ENCODE measurements at regions not wholly inside any gene's neighbourhood (a gene's known extent, or its start where the extent isn't known, plus 50 kb on each side); places are given as distances from the start of the nearest gene placed in this dataset.
"Not testable (repeated sequence)": the region's sequence is repeated elsewhere in the genome, so short reads cannot be mapped to it uniquely, and the experiment has no call there.

DNA sequence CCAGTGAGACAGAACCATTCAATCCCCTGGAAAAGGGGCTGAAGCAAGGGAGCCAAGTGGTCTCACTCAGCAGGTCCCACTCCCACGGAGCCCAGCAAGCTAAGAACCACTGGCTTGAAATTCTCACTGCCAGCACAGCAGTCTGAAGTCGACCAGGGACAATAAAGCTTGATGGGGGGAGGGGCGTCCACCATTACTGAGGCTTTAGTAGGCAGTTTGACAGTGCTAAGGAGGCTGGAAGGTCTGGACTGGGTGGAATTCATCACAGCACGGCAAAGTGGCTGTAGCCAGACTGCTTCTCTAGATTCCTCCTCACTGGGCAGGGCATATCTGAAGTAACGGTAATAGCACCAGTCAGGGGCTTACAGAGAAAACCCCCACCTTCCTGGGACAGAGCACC, 105.4 kb upstream of the GORAB start:
- Histone ChIP-seq H3K4me2 (ENCODE audit: low read length) (no peak overlapping the region), H3K4me1 (ENCODE audit: low read length) (no peaks in the 10 kb centered on the region), H3K9me3 (ENCODE audit: insufficient read depth, low read length) (no peaks in the 10 kb centered on the region), H4K20me1 (ENCODE audit: insufficient read depth, low read length) (no peaks in the 10 kb centered on the region), H3K4me3 (ENCODE audit: low read length) (no peak overlapping the region), H3K36me3 (replicated peaks; ENCODE audit: low read depth, low read length) (no peaks in the 10 kb centered on the region), H3K79me2 (ENCODE audit: low read length) (no peaks in the 10 kb centered on the region), H3K27ac (ENCODE audit: low read length) (no peak overlapping the region), H2AFZ (ENCODE audit: low read depth, low read length) (no peak overlapping the region), H3K9ac (ENCODE audit: low read length) (no peak overlapping the region), H3K27me3 (ENCODE audit: low read depth, low read length) (no peaks in the 10 kb centered on the region)
- TF ChIP-seq, protein P1, sequence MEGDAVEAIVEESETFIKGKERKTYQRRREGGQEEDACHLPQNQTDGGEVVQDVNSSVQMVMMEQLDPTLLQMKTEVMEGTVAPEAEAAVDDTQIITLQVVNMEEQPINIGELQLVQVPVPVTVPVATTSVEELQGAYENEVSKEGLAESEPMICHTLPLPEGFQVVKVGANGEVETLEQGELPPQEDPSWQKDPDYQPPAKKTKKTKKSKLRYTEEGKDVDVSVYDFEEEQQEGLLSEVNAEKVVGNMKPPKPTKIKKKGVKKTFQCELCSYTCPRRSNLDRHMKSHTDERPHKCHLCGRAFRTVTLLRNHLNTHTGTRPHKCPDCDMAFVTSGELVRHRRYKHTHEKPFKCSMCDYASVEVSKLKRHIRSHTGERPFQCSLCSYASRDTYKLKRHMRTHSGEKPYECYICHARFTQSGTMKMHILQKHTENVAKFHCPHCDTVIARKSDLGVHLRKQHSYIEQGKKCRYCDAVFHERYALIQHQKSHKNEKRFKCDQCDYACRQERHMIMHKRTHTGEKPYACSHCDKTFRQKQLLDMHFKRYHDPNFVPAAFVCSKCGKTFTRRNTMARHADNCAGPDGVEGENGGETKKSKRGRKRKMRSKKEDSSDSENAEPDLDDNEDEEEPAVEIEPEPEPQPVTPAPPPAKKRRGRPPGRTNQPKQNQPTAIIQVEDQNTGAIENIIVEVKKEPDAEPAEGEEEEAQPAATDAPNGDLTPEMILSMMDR (IDR thresholded peaks at IDR 0.05; ENCODE audit: low read depth, low read length) = no peak
- TF ChIP-seq EZH2phosphoT487 (IDR thresholded peaks at IDR 0.05; ENCODE audit: low read depth) = no peak

DNA sequence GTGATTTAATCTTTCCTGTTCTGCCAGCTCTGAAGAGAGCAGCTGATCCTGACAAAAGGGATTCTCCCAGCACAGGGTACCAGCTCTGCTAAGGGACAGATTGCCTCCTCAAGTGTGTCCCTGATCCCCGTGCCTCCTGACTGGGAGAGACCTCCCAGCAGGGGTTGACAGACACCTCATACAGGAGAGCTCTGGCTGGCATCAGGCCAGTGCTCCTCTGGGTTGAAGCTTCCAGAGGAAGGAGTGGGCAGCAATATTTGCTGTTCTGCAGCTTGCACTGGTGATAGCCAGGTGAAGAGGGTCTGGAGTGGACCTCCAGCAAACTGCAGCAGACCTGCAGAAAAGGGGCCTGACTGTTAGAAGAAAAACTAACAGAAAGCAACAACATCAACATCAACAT, 105.0 kb upstream of the GORAB start:
- not testable (repeated sequence) for H3K27ac ChIP-seq (ENCODE audit: low read length); H3K27me3 ChIP-seq (ENCODE audit: low read depth, low read length); H2AFZ ChIP-seq (ENCODE audit: low read depth, low read length); H3K4me2 ChIP-seq (ENCODE audit: low read length); H3K9ac ChIP-seq (ENCODE audit: low read length); H3K9me3 ChIP-seq (ENCODE audit: insufficient read depth, low read length); H3K4me3 ChIP-seq (ENCODE audit: low read length); H4K20me1 ChIP-seq (ENCODE audit: insufficient read depth, low read length); H3K36me3 ChIP-seq (replicated peaks; ENCODE audit: low read depth, low read length); H3K79me2 ChIP-seq (ENCODE audit: low read length); H3K4me1 ChIP-seq (ENCODE audit: low read length)

DNA sequence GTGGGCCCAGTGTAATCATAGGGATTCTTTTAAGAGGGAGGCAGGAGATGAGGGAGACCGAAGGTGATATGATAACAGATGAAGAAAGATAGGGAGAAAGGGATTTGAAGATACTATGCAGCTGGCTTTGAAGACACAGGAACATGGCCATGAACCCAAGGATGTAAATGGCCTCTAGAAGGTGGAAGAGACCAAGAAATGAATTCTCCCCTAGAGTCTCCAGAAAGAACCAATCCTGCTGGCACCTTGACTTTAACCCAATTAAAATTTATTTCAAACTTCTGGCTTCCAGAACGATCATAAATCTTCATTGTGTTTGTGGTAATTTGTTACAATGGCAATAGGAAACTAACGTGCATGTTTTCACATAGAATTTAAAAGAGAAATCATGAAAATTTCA, 95.0 kb upstream of the GORAB start:
- H4K20me1 ChIP-seq (ENCODE audit: insufficient read depth, low read length) = no peaks in the 10 kb centered on the region
- H3K79me2 ChIP-seq (ENCODE audit: low read length) = no peaks in the 10 kb centered on the region
- no peak overlapping the region for H2AFZ ChIP-seq (ENCODE audit: low read depth, low read length)
- peaks cover 9% of the 10 kb centered on the region for H3K4me1 ChIP-seq (ENCODE audit: low read length)
- no peak overlapping the region for H3K9ac ChIP-seq (ENCODE audit: low read length)
- H3K9me3 ChIP-seq (ENCODE audit: insufficient read depth, low read length) = no peaks in the 10 kb centered on the region
- no peaks in the 10 kb centered on the region for H3K36me3 ChIP-seq (replicated peaks; ENCODE audit: low read depth, low read length)
- no peak overlapping the region for H3K4me2 ChIP-seq (ENCODE audit: low read length)
- no peak for TF ChIP-seq EZH2phosphoT487 (IDR thresholded peaks at IDR 0.05; ENCODE audit: low read depth)
- TF ChIP-seq, protein P1 (IDR thresholded peaks at IDR 0.05; ENCODE audit: low read depth, low read length) = 0 out of 2 replicates have a peak, but pooled peaks have one; percentile 17
- H3K27me3 ChIP-seq (ENCODE audit: low read depth, low read length) = no peaks in the 10 kb centered on the region
- H3K4me3 ChIP-seq (ENCODE audit: low read length) = no peak overlapping the region
- H3K27ac ChIP-seq (ENCODE audit: low read length) = no peak overlapping the region

DNA sequence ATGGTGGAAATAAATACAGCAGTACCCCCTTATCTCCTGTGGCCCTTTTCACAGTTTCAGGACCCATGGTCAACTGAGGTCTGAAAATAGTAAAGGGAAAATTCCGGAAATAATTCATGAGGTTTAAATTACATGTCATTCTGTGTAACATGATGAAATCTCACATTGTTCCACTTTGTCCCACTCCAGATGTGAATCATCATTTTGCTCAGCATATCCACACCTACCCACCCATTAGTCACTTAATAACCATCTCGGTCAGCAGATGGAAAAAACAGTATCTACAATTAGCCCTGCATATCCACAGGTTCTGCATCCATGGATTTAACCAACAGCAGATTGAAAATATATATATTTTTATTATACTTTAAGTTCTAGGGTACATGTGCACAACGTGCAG, 86.9 kb upstream of the GORAB start:
- Histone ChIP-seq H4K20me1 (ENCODE audit: insufficient read depth, low read length) (no peaks in the 10 kb centered on the region), H3K9ac (ENCODE audit: low read length) (no peak overlapping the region), H3K4me1 (ENCODE audit: low read length) (no peaks in the 10 kb centered on the region), H3K4me3 (ENCODE audit: low read length) (no peak overlapping the region), H2AFZ (ENCODE audit: low read depth, low read length) (no peak overlapping the region), H3K79me2 (ENCODE audit: low read length) (no peaks in the 10 kb centered on the region), H3K27me3 (ENCODE audit: low read depth, low read length) (no peaks in the 10 kb centered on the region; the same call in 1 of the 2 replicates), H3K9me3 (ENCODE audit: insufficient read depth, low read length) (no peaks in the 10 kb centered on the region), H3K36me3 (replicated peaks; ENCODE audit: low read depth, low read length) (no peaks in the 10 kb centered on the region), H3K4me2 (ENCODE audit: low read length) (no peak overlapping the region), H3K27ac (ENCODE audit: low read length) (no peak overlapping the region)
- TF ChIP-seq, protein P1 (IDR thresholded peaks at IDR 0.05; ENCODE audit: low read depth, low read length) = no peak
- TF ChIP-seq EZH2phosphoT487 (IDR thresholded peaks at IDR 0.05; ENCODE audit: low read depth) = no peak

DNA sequence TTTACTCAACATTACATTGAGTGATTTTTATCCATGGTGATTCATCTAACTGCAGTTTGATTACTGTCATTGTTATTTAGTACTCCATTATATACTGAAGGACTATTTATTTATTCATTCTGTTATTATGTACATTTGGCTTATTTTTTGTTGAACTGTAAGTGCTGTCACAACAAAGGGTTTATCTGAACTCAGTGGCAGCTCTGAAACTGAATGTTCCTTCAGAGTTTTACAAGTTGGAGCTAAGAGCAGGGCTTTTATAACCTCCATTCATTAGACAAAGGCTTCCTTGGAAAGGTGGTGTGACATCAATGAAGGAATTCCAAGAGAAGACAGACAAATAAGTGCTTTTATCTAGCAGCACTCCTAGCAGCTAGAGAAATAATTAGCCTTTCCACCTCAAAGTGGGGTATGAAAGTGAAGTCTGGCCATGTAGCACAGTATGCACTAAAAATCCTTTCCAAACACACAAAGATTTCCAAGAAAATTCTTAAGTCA, 83.3 kb upstream of the GORAB start:
- Histone ChIP-seq H3K36me3 (replicated peaks; ENCODE audit: low read depth, low read length) (no peaks in the 10 kb centered on the region), H3K27ac (ENCODE audit: low read length) (no peak overlapping the region), H4K20me1 (ENCODE audit: insufficient read depth, low read length) (no peaks in the 10 kb centered on the region), H2AFZ (ENCODE audit: low read depth, low read length) (no peak overlapping the region), H3K4me2 (ENCODE audit: low read length) (no peak overlapping the region), H3K27me3 (ENCODE audit: low read depth, low read length) (no peaks in the 10 kb centered on the region; the same call in 1 of the 2 replicates), H3K4me3 (ENCODE audit: low read length) (no peak overlapping the region), H3K79me2 (ENCODE audit: low read length) (no peaks in the 10 kb centered on the region), H3K9ac (ENCODE audit: low read length) (no peak overlapping the region), H3K9me3 (ENCODE audit: insufficient read depth, low read length) (no peaks in the 10 kb centered on the region), H3K4me1 (ENCODE audit: low read length) (no peaks in the 10 kb centered on the region)
- TF ChIP-seq, protein P1 (IDR thresholded peaks at IDR 0.05; ENCODE audit: low read depth, low read length) = no peak
- no peak for TF ChIP-seq EZH2phosphoT487 (IDR thresholded peaks at IDR 0.05; ENCODE audit: low read depth)

GRCh38 chr1:170457325-170458050, 74.5 kb upstream of the GORAB start:
- H3K9ac ChIP-seq (ENCODE audit: low read length); H3K27ac ChIP-seq (ENCODE audit: low read length); H2AFZ ChIP-seq (ENCODE audit: low read depth, low read length); H4K20me1 ChIP-seq (ENCODE audit: insufficient read depth, low read length); H3K79me2 ChIP-seq (ENCODE audit: low read length); H3K36me3 ChIP-seq (replicated peaks; ENCODE audit: low read depth, low read length); H3K4me1 ChIP-seq (ENCODE audit: low read length); H3K4me2 ChIP-seq (ENCODE audit: low read length); H3K9me3 ChIP-seq (ENCODE audit: insufficient read depth, low read length); H3K4me3 ChIP-seq (ENCODE audit: low read length); H3K27me3 ChIP-seq (ENCODE audit: low read depth, low read length): not testable (repeated sequence)

All from OCI-LY3 (cell line).